Neural cell (in vitro differentiated cells): ENCODE measurements at regions not wholly inside any gene's neighbourhood (a gene's known extent, or its start where the extent isn't known, plus 50 kb on each side); places are given as distances from the start of the nearest gene placed in this dataset.

Experiments used
- H2AFZ ChIP-seq: fragments of 200-600, 300-800 bp; sonication (generic), shearing (Covaris generic); 2 replicates; pipeline ENCODE4 v1.6.0; 2014; ENCODE audit warnings: low read depth, mild to moderate bottlenecking, antibody characterized with exemption, low read length, moderate library complexity
- H3F3A ChIP-seq: fragments of 200-600 bp; shearing (Covaris generic); 2 replicates; pipeline ENCODE4 v1.6.1; 2016; ENCODE audit warnings: mild to moderate bottlenecking, moderate library complexity, mixed read lengths, antibody characterized with exemption, low read length; ENCODE audit not compliant: insufficient read depth, poor library complexity, severe bottlenecking
- H3K27ac ChIP-seq: fragments of 200-600, 300-800 bp; sonication (generic), shearing (Covaris generic); 2 replicates; pipeline ENCODE4 v1.5.1; 2014; ENCODE audit warnings: mild to moderate bottlenecking, low read length, moderate library complexity
- H3K27me3 ChIP-seq: fragments of 300-800, 200-600 bp; sonication (generic), shearing (Covaris generic); 2 replicates; pipeline ENCODE4 v1.6.0; 2014; ENCODE audit warnings: mild to moderate bottlenecking, low read depth, low read length, moderate library complexity; ENCODE audit not compliant: insufficient read depth
- H3K36me3 ChIP-seq: fragments of 300-800, 200-600 bp; sonication (generic), shearing (Covaris generic); 2 replicates; pipeline ENCODE4 v1.5.1; 2014; ENCODE audit warnings: mild to moderate bottlenecking, antibody characterized with exemption, low read length, moderate library complexity; ENCODE audit not compliant: insufficient read depth
- H3K4me2 ChIP-seq: fragments of 300-800, 200-600 bp; sonication (generic), shearing (Covaris generic); 2 replicates; pipeline ENCODE4 v1.6.0; 2014; ENCODE audit warnings: mild to moderate bottlenecking, low read length
- H3K4me3 ChIP-seq: fragments of 300-800, 200-600 bp; sonication (generic), shearing (Covaris generic); 2 replicates; pipeline ENCODE4 v1.5.1; 2014; ENCODE audit warnings: mild to moderate bottlenecking, low read length, moderate library complexity
- H3K79me2 ChIP-seq: fragments of 200-600 bp; shearing (Covaris generic); replicated peaks from 2 replicates; pipeline ENCODE4 v1.6.0; 2014; ENCODE audit warnings: mild to moderate bottlenecking, low read length, moderate library complexity; ENCODE audit not compliant: insufficient read depth
- H3K9ac ChIP-seq: fragments of 300-800, 200-600 bp; sonication (generic), shearing (Covaris generic); 2 replicates; pipeline ENCODE4 v1.6.1; 2016; ENCODE audit warnings: mild to moderate bottlenecking, low read length, mixed read lengths
- H3K9me2 ChIP-seq: fragments of 200-600 bp; shearing (Covaris generic); 2 replicates; pipeline ENCODE4 v1.6.1; 2016; ENCODE audit warnings: mild to moderate bottlenecking, low read length, mixed read lengths; ENCODE audit not compliant: insufficient read depth
- H3K9me3 ChIP-seq: fragments of 200-600, 300-800 bp; sonication (generic), shearing (Covaris generic); 2 replicates; pipeline ENCODE4 v1.6.1; 2016; ENCODE audit warnings: mild to moderate bottlenecking, mixed run types, low read length, moderate library complexity, mixed read lengths
- H4K20me1 ChIP-seq: fragments of 200-600 bp; shearing (Covaris generic); 2 replicates; pipeline ENCODE4 v1.6.1; 2016; ENCODE audit warnings: mild to moderate bottlenecking, mixed run types; ENCODE audit not compliant: insufficient read depth
- CTCF ChIP-seq: fragments of 450-650 bp; IDR thresholded peaks from 2 replicates; pipeline ENCODE4 v1.5.1; 2014; ENCODE audit warnings: antibody characterized with exemption, mild to moderate bottlenecking, moderate library complexity; ENCODE audit not compliant: poor library complexity, severe bottlenecking
- EP300 ChIP-seq: fragments of 450-650 bp; conservative IDR thresholded peaks from 2 replicates; pipeline ENCODE4 v1.6.1; 2014; ENCODE audit warnings: antibody characterized with exemption, mild to moderate bottlenecking, moderate library complexity; ENCODE audit not compliant: poor library complexity, severe bottlenecking
- EZH2 ChIP-seq: fragments of 200-600, 300-800 bp; shearing (Covaris generic), sonication (generic); IDR thresholded peaks from 2 replicates; pipeline ENCODE4 v1.6.1; 2014; ENCODE audit warnings: antibody characterized with exemption, low read length, borderline replicate concordance, mild to moderate bottlenecking; ENCODE audit not compliant: insufficient read depth, poor library complexity, severe bottlenecking
- MXI1 ChIP-seq: fragments of 450-650 bp; conservative IDR thresholded peaks from 2 replicates; pipeline ENCODE4 v1.6.1; 2014; ENCODE audit warnings: antibody characterized with exemption, mild to moderate bottlenecking; ENCODE audit not compliant: poor library complexity, severe bottlenecking
- POLR2AphosphoS5 ChIP-seq: IDR thresholded peaks from 2 replicates; pipeline ENCODE4 v1.6.1; 2012
- RAD21 ChIP-seq: fragments of 450-650 bp; conservative IDR thresholded peaks from 2 replicates; pipeline ENCODE4 v1.6.1; 2014; ENCODE audit warnings: antibody characterized with exemption, mild to moderate bottlenecking, moderate library complexity
- SMC3 ChIP-seq: fragments of 450-650 bp; conservative IDR thresholded peaks from 2 replicates; pipeline ENCODE4 v1.6.1; 2014; ENCODE audit warnings: antibody characterized with exemption, mild to moderate bottlenecking, moderate library complexity; ENCODE audit not compliant: poor library complexity
- TAF1 ChIP-seq: IDR thresholded peaks from 2 replicates; pipeline ENCODE4 v1.6.1; 2012; ENCODE audit warnings: low read depth
- TF ChIP-seq, protein P1 (sequence below): IDR thresholded peaks from 2 replicates; pipeline ENCODE4 v1.6.1; 2012; ENCODE audit warnings: borderline replicate concordance

DNA sequence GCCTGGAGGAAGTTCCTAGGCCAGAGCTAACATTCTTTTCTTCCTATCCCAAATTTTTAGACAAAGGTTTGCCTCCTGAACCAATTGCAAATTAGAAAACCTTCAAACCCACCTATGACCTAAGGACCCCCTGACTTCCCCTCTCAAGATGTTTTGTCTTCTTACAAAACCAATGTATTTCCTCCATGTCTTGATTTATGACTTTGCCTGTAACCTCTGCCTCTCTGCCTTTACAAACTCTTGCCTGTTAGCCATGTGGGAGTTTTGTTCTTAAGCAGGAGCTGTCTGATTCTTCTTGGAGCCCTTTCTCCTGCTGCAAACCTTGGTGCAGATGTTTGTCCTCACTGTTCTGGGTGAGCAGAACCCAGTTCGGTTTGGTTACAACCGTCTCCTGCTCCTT is 222.3 kb upstream of the BOD1L1 start:
- Histone ChIP-seq H3K27ac (no peak overlapping the region), H3K4me2 (no peak overlapping the region), H3K9ac (no peak overlapping the region)

GRCh38 chr4:13851085-13851940 is 223.8 kb upstream of the BOD1L1 start:
- no peaks in the 10 kb centered on the region for H3F3A ChIP-seq
- no peak overlapping the region for H2AFZ ChIP-seq
- no peaks in the 10 kb centered on the region for H3K9me2 ChIP-seq
- H3K4me2 ChIP-seq, result no peak overlapping the region
- H3K27ac ChIP-seq, result no peak overlapping the region
- H3K79me2 ChIP-seq, result no peaks in the 10 kb centered on the region
- H3K27me3 ChIP-seq, result no peaks in the 10 kb centered on the region
- H4K20me1 ChIP-seq, result no peaks in the 10 kb centered on the region
- H3K9ac ChIP-seq, result no peak overlapping the region
- H3K36me3 ChIP-seq, result no peaks in the 10 kb centered on the region
- H3K4me3 ChIP-seq, result no peak overlapping the region
- no peaks in the 10 kb centered on the region for H3K9me3 ChIP-seq
- TF ChIP-seq CTCF, result no peak
- no peak for TF ChIP-seq TAF1
- TF ChIP-seq, protein P1, sequence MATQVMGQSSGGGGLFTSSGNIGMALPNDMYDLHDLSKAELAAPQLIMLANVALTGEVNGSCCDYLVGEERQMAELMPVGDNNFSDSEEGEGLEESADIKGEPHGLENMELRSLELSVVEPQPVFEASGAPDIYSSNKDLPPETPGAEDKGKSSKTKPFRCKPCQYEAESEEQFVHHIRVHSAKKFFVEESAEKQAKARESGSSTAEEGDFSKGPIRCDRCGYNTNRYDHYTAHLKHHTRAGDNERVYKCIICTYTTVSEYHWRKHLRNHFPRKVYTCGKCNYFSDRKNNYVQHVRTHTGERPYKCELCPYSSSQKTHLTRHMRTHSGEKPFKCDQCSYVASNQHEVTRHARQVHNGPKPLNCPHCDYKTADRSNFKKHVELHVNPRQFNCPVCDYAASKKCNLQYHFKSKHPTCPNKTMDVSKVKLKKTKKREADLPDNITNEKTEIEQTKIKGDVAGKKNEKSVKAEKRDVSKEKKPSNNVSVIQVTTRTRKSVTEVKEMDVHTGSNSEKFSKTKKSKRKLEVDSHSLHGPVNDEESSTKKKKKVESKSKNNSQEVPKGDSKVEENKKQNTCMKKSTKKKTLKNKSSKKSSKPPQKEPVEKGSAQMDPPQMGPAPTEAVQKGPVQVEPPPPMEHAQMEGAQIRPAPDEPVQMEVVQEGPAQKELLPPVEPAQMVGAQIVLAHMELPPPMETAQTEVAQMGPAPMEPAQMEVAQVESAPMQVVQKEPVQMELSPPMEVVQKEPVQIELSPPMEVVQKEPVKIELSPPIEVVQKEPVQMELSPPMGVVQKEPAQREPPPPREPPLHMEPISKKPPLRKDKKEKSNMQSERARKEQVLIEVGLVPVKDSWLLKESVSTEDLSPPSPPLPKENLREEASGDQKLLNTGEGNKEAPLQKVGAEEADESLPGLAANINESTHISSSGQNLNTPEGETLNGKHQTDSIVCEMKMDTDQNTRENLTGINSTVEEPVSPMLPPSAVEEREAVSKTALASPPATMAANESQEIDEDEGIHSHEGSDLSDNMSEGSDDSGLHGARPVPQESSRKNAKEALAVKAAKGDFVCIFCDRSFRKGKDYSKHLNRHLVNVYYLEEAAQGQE, result no peak
- no peak for TF ChIP-seq EP300
- TF ChIP-seq EZH2, result no peak
- TF ChIP-seq POLR2AphosphoS5, result no peak
- TF ChIP-seq MXI1, result no peak

More for the DNA sequence above, 222.3 kb upstream of the BOD1L1 start:
- Histone ChIP-seq H3K9me2 (no peaks in the 10 kb centered on the region), H3K27me3 (no peaks in the 10 kb centered on the region), H4K20me1 (no peaks in the 10 kb centered on the region), H3K36me3 (no peaks in the 10 kb centered on the region), H3K79me2 (no peaks in the 10 kb centered on the region), H2AFZ (no peak overlapping the region), H3F3A (no peaks in the 10 kb centered on the region), H3K4me3 (no peak overlapping the region), H3K9me3 (no peaks in the 10 kb centered on the region)
- TF ChIP-seq, protein P1, result no peak
- TF ChIP-seq EP300, result no peak
- no peak for TF ChIP-seq EZH2
- no peak for TF ChIP-seq CTCF
- no peak for TF ChIP-seq SMC3
- no peak for TF ChIP-seq TAF1
- TF ChIP-seq POLR2AphosphoS5, result no peak
- TF ChIP-seq MXI1, result no peak
- no peak for TF ChIP-seq RAD21
